OCI-LY1 (cell line): ENCODE measurements at regions not wholly inside any gene's neighbourhood (a gene's known extent, or its start where the extent isn't known, plus 50 kb on each side); places are given as distances from the start of the nearest gene placed in this dataset.

ENCODE experiments used
- H2AFZ ChIP-seq: fragments of 200-600 bp; sonication (generic), shearing (Covaris generic); 2 replicates; pipeline ENCODE4 v1.6.0; 2014; ENCODE audit warnings: antibody characterized with exemption, mild to moderate bottlenecking, low read length
- H3F3A ChIP-seq: fragments of 200-600 bp; sonication (generic), shearing (Covaris generic); 2 replicates; pipeline ENCODE4 v1.6.0; 2014; ENCODE audit warnings: mild to moderate bottlenecking, antibody characterized with exemption, low read length, moderate library complexity; ENCODE audit not compliant: insufficient read depth
- H3K27ac ChIP-seq: fragments of 200-600 bp; sonication (generic); 2 replicates; pipeline ENCODE4 v1.5.1; 2014; ENCODE audit warnings: low read length, mixed run types, mild to moderate bottlenecking, low read depth; ENCODE audit not compliant: poor library complexity, severe bottlenecking
- H3K27me3 ChIP-seq: fragments of 200-600 bp; sonication (generic); 2 replicates; pipeline ENCODE4 v1.6.0; 2014; ENCODE audit warnings: antibody characterized with exemption, mild to moderate bottlenecking, low read length, moderate library complexity; ENCODE audit not compliant: insufficient read depth
- H3K36me3 ChIP-seq: fragments of 200-600 bp; sonication (generic); 2 replicates; pipeline ENCODE4 v1.6.1; 2014; ENCODE audit warnings: mild to moderate bottlenecking, antibody characterized with exemption, low read length, moderate library complexity, mixed read lengths; ENCODE audit not compliant: insufficient read depth
- H3K4me1 ChIP-seq: fragments of 200-600 bp; sonication (generic); 2 replicates; pipeline ENCODE4 v1.5.1; 2014; ENCODE audit warnings: mild to moderate bottlenecking, low read length, moderate library complexity; ENCODE audit not compliant: insufficient read depth, severe bottlenecking
- H3K4me2 ChIP-seq: fragments of 200-600 bp; sonication (generic), shearing (Covaris generic); 2 replicates; pipeline ENCODE4 v1.6.1; 2014; ENCODE audit warnings: low read length
- H3K4me3 ChIP-seq: fragments of 200-600 bp; sonication (generic); 2 replicates; pipeline ENCODE4 v1.5.1; 2014; ENCODE audit warnings: low read length, low read depth, mild to moderate bottlenecking, mixed read lengths; ENCODE audit not compliant: poor library complexity, severe bottlenecking
- H3K79me2 ChIP-seq: fragments of 200-600 bp; shearing (Covaris generic); 2 replicates; pipeline ENCODE4 v1.6.1; 2016; ENCODE audit warnings: mixed run types, low read length, mixed read lengths; ENCODE audit not compliant: insufficient read depth
- H3K9ac ChIP-seq: fragments of 200-600 bp; sonication (generic), shearing (Covaris generic); 2 replicates; pipeline ENCODE4 v1.6.1; 2014; ENCODE audit warnings: mild to moderate bottlenecking, low read length, mixed read lengths
- H3K9me2 ChIP-seq: fragments of 200-600 bp; sonication (generic), shearing (Covaris generic); 2 replicates; pipeline ENCODE4 v1.6.1; 2014; ENCODE audit warnings: low read depth, mild to moderate bottlenecking, low read length, mixed read lengths
- H3K9me3 ChIP-seq: fragments of 200-600 bp; shearing (Covaris generic); 2 replicates; pipeline ENCODE4 v1.6.1; 2014; ENCODE audit warnings: low read length, mixed read lengths
- H4K20me1 ChIP-seq: fragments of 200-600 bp; sonication (generic), shearing (Covaris generic); 2 replicates; pipeline ENCODE4 v1.6.0; 2016; ENCODE audit warnings: mild to moderate bottlenecking, low read length; ENCODE audit not compliant: insufficient read depth
- EZH2 ChIP-seq: fragments of 200-600 bp; sonication (generic), shearing (Covaris generic); IDR thresholded peaks from 2 replicates; pipeline ENCODE4 v1.8.0; 2017; ENCODE audit warnings: borderline replicate concordance, mixed run types, mild to moderate bottlenecking, antibody characterized with exemption, low read length, moderate library complexity, mixed read lengths
- TF ChIP-seq, protein P1 (sequence below): fragments of 200-600 bp; sonication (generic), shearing (Covaris generic); IDR thresholded peaks from 2 replicates; pipeline ENCODE4 v1.5.1; 2017; ENCODE audit warnings: mild to moderate bottlenecking, antibody characterized with exemption, low read length, moderate library complexity, mixed read lengths

DNA sequence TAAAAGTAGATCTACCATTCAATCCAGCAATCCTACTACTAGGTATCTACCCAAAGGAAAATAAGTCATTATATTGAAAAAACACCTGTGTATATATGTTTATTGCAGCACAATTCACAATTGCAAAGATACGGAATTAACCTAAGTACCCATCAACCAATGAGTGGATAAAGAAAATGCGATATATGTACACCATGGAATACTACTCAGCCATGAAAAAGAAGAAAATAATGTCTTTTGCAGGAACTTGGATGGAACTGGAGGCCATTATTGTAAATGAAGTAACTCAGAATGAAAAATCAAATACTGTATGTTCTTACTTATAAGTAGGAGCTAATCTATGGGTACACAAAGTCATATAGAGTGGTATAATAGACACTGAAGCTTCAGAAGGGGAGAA lies 63.4 kb upstream of the PITX1 start:
- no peaks in the 10 kb centered on the region for H3K9me2 ChIP-seq
- no peaks in the 10 kb centered on the region for H3F3A ChIP-seq
- TF ChIP-seq, protein P1, sequence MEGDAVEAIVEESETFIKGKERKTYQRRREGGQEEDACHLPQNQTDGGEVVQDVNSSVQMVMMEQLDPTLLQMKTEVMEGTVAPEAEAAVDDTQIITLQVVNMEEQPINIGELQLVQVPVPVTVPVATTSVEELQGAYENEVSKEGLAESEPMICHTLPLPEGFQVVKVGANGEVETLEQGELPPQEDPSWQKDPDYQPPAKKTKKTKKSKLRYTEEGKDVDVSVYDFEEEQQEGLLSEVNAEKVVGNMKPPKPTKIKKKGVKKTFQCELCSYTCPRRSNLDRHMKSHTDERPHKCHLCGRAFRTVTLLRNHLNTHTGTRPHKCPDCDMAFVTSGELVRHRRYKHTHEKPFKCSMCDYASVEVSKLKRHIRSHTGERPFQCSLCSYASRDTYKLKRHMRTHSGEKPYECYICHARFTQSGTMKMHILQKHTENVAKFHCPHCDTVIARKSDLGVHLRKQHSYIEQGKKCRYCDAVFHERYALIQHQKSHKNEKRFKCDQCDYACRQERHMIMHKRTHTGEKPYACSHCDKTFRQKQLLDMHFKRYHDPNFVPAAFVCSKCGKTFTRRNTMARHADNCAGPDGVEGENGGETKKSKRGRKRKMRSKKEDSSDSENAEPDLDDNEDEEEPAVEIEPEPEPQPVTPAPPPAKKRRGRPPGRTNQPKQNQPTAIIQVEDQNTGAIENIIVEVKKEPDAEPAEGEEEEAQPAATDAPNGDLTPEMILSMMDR = no peak
- TF ChIP-seq EZH2 = no peak
- no peaks in the 10 kb centered on the region for H3K79me2 ChIP-seq
- H3K4me3 ChIP-seq = no peak overlapping the region
- H3K4me1 ChIP-seq = no peaks in the 10 kb centered on the region
- H2AFZ ChIP-seq = no peak overlapping the region
- H3K9ac ChIP-seq = no peak overlapping the region
- no peak overlapping the region for H3K4me2 ChIP-seq
- H3K27ac ChIP-seq = no peak overlapping the region
- no peaks in the 10 kb centered on the region for H3K27me3 ChIP-seq
- H4K20me1 ChIP-seq = no peaks in the 10 kb centered on the region
- no peaks in the 10 kb centered on the region; the same call in 1 of the 2 replicates for H3K36me3 ChIP-seq
- H3K9me3 ChIP-seq = no peaks in the 10 kb centered on the region

DNA sequence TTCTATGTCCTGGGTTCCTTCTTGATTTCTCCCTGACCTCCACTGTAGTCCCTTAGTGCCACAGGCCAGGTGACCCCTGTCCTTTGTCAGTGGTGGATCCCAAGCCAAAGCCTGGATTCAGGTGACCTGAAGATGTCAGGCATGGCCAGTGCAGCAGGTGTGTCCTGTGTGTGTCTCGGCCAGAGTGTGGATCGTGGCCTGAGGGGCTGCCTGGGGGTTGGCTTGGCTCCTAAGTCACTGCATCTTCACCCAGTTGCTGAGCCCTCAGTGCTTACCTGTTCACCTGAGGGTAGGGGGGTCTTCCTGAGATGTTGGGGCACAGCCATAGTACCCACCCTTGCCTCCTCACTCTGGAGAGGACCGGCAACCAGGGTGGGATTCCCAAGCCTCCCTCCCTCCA lies 61.8 kb upstream of the PITX1 start:
- H3K27me3 ChIP-seq = no peaks in the 10 kb centered on the region
- H3K4me1 ChIP-seq = no peaks in the 10 kb centered on the region
- H3K36me3 ChIP-seq = no peaks in the 10 kb centered on the region; the same call in 1 of the 2 replicates
- H4K20me1 ChIP-seq = no peaks in the 10 kb centered on the region
- no peak overlapping the region for H2AFZ ChIP-seq
- H3K27ac ChIP-seq = no peak overlapping the region
- no peaks in the 10 kb centered on the region for H3F3A ChIP-seq
- no peaks in the 10 kb centered on the region for H3K79me2 ChIP-seq
- H3K4me2 ChIP-seq = no peak overlapping the region
- H3K4me3 ChIP-seq = no peak overlapping the region
- H3K9ac ChIP-seq = no peak overlapping the region
- no peak for TF ChIP-seq EZH2
- TF ChIP-seq, protein P1 = no peak
- H3K9me3 ChIP-seq = no peaks in the 10 kb centered on the region
- H3K9me2 ChIP-seq = no peaks in the 10 kb centered on the region

DNA sequence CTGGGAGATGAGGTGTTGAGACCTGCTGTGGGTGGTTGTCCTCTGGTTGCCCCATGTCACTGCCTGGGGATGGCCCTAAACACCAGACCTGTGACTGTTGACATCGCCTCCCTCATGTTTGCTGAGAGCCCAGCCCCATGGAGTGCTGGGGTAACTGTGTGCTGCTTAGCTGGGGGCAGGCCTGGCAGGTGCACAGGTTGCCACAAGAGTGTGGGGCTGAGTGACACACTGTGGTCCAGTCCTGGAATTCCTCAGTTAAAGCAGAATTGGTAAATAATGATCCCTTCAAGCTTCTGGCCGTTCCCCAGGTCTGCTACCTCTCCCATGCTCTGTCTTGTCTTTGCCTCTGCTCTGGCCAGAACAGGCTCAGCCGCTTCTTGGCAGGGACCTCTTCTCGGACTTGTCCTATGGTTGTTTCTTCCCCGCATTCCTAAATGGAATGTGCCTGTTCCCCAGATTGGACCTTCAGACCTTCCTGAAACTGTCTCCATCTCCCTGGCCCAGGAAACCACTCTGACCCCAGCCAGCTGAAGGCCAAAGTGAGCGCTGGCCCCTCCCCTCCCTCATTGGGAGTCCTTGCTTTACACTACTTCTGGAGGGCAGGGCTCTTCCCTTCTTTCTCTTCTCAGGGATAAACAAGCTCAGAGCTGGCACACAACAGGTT lies 61.2 kb upstream of the PITX1 start:
- TF ChIP-seq EZH2 = no peak
- TF ChIP-seq, protein P1 = no peak
- Histone ChIP-seq H2AFZ (no peak overlapping the region), H3K27me3 (no peaks in the 10 kb centered on the region), H3K9ac (no peak overlapping the region), H3F3A (no peaks in the 10 kb centered on the region), H3K4me3 (no peak overlapping the region), H3K9me2 (no peaks in the 10 kb centered on the region), H3K27ac (no peak overlapping the region), H3K4me2 (no peak overlapping the region), H3K79me2 (no peaks in the 10 kb centered on the region), H3K9me3 (no peaks in the 10 kb centered on the region), H4K20me1 (no peaks in the 10 kb centered on the region), H3K36me3 (no peaks in the 10 kb centered on the region; the same call in 1 of the 2 replicates), H3K4me1 (no peaks in the 10 kb centered on the region)
